ENCODE measurements at regions not wholly inside any gene's neighbourhood (a gene's known extent, or its start where the extent isn't known, plus 50 kb on each side); places are given as distances from the start of the nearest gene placed in this dataset.

DNA sequence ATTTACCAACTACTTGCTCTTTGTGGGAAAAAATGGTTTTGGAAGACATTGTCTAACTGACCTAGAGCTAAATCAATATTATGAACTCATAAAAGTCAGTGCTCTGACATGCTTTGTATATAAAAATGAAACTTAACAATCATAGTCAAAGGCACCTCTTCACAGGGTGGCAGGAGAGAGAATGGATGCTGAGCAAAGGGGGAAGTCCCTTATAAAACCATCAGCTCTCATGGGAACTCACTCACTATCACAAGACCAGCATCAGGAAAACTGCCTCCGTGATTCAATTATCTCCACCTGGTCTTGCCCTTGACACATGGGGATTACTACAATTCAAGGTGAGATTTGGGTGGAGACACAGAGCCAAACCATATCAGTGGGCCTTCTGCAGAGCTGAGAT lies 417.6 kb upstream of the AUTS2 start:
- TF ChIP-seq, protein P1, sequence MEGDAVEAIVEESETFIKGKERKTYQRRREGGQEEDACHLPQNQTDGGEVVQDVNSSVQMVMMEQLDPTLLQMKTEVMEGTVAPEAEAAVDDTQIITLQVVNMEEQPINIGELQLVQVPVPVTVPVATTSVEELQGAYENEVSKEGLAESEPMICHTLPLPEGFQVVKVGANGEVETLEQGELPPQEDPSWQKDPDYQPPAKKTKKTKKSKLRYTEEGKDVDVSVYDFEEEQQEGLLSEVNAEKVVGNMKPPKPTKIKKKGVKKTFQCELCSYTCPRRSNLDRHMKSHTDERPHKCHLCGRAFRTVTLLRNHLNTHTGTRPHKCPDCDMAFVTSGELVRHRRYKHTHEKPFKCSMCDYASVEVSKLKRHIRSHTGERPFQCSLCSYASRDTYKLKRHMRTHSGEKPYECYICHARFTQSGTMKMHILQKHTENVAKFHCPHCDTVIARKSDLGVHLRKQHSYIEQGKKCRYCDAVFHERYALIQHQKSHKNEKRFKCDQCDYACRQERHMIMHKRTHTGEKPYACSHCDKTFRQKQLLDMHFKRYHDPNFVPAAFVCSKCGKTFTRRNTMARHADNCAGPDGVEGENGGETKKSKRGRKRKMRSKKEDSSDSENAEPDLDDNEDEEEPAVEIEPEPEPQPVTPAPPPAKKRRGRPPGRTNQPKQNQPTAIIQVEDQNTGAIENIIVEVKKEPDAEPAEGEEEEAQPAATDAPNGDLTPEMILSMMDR (conservative IDR thresholded peaks at IDR 0.05), result no peak
- no peak for TF ChIP-seq ZFX (IDR thresholded peaks at IDR 0.05)

Measured in C4-2B (cell line).